ENCODE measurements at regions not wholly inside any gene's neighbourhood (a gene's known extent, or its start where the extent isn't known, plus 50 kb on each side); places are given as distances from the start of the nearest gene placed in this dataset.

- DNase-seq: no peak
These were observed 374.7 kb upstream of the ADAMTS16 start for GRCh38 chr5:4765411-4765810.

GRCh38 chr5:4766101-4766500, 374.0 kb upstream of the ADAMTS16 start:
- DNase-seq: no peak

- no peak for DNase-seq
These were observed 367.5 kb upstream of the ADAMTS16 start for GRCh38 chr5:4772591-4772990.

GRCh38 chr5:4773827-4774317, 366.3 kb upstream of the ADAMTS16 start:
- no peak for DNase-seq

- no peak for DNase-seq
These were observed 362.7 kb upstream of the ADAMTS16 start for GRCh38 chr5:4777435-4777834.

- no peak for DNase-seq
These were observed 359.5 kb upstream of the ADAMTS16 start for GRCh38 chr5:4780633-4781032.

- DNase-seq: no peak
These were observed 358.8 kb upstream of the ADAMTS16 start for GRCh38 chr5:4781299-4781698.

- DNase-seq: no peak
These were observed 354.2 kb upstream of the ADAMTS16 start for GRCh38 chr5:4785971-4786370.

GRCh38 chr5:4797445-4797844, 342.7 kb upstream of the ADAMTS16 start:
- no peak for DNase-seq

- DNase-seq: no peak
These were observed 338.1 kb upstream of the ADAMTS16 start for GRCh38 chr5:4802044-4802443.

- no peak for DNase-seq
These were observed 335.3 kb upstream of the ADAMTS16 start for GRCh38 chr5:4804691-4805360.

- no peak for DNase-seq
These were observed 325.1 kb upstream of the ADAMTS16 start for GRCh38 chr5:4815002-4815401.

- DNase-seq: no peak
These were observed 322.4 kb upstream of the ADAMTS16 start for GRCh38 chr5:4817767-4818166.

GRCh38 chr5:4831325-4831724, 308.8 kb upstream of the ADAMTS16 start:
- DNase-seq: no peak

- no peak for DNase-seq
These were observed 307.7 kb upstream of the ADAMTS16 start for GRCh38 chr5:4832471-4832870.

GRCh38 chr5:4833104-4833738, 306.9 kb upstream of the ADAMTS16 start:
- DNase-seq: no peak

- no peak for DNase-seq
These were observed 302.6 kb upstream of the ADAMTS16 start for GRCh38 chr5:4837489-4838058.

- no peak for DNase-seq
These were observed 294.9 kb upstream of the ADAMTS16 start for GRCh38 chr5:4845221-4845620.

- DNase-seq: no peak
These were observed 292.4 kb upstream of the ADAMTS16 start for GRCh38 chr5:4847766-4848165.

GRCh38 chr5:4855036-4855435, 285.1 kb upstream of the ADAMTS16 start:
- DNase-seq: no peak

- DNase-seq: no peak
These were observed 284.2 kb upstream of the ADAMTS16 start for GRCh38 chr5:4855880-4856279.

GRCh38 chr5:4857761-4858160, 282.4 kb upstream of the ADAMTS16 start:
- DNase-seq: no peak

- no peak for DNase-seq
These were observed 280.5 kb upstream of the ADAMTS16 start for GRCh38 chr5:4859500-4860235.

GRCh38 chr5:4860631-4861030, 279.5 kb upstream of the ADAMTS16 start:
- DNase-seq: no peak
